HG03025 (cell line): ENCODE measurements at regions not wholly inside any gene's neighbourhood (a gene's known extent, or its start where the extent isn't known, plus 50 kb on each side); places are given as distances from the start of the nearest gene placed in this dataset.
"Not testable (repeated sequence)": the region's sequence is repeated elsewhere in the genome, so short reads cannot be mapped to it uniquely, and the experiment has no call there.

Experiments used
- ATAC-seq: cut with Tn5 transposase; IDR thresholded peaks from one replicate; pipeline ENCODE4 v1.9.1; 2021; ENCODE audit warnings: mild to moderate bottlenecking, moderate library complexity; ENCODE audit not compliant: unreplicated experiment, low FRiP score

- no peak for ATAC-seq
Measured at GRCh38 chr18:66043009-66043408, 292.2 kb downstream of the CDH7 start.

- ATAC-seq: no peak
Measured at GRCh38 chr18:66013969-66014368, 263.2 kb downstream of the CDH7 start.

GRCh38 chr18:66011916-66012315, 261.1 kb downstream of the CDH7 start:
- no peak for ATAC-seq

GRCh38 chr18:66005831-66006588, 255.2 kb downstream of the CDH7 start:
- no peak for ATAC-seq

GRCh38 chr18:65998971-65999700, 248.3 kb downstream of the CDH7 start:
- ATAC-seq: not testable (repeated sequence)

GRCh38 chr18:65995206-65995605, 244.4 kb downstream of the CDH7 start:
- no peak for ATAC-seq

GRCh38 chr18:65994302-65994701, 243.5 kb downstream of the CDH7 start:
- ATAC-seq: no peak

GRCh38 chr18:65990944-65991708, 240.3 kb downstream of the CDH7 start:
- no peak for ATAC-seq

GRCh38 chr18:65990174-65990690, 239.4 kb downstream of the CDH7 start:
- ATAC-seq: no peak

GRCh38 chr18:65988972-65989371, 238.2 kb downstream of the CDH7 start:
- no peak for ATAC-seq

- no peak for ATAC-seq
Measured at GRCh38 chr18:65988386-65988785, 237.6 kb downstream of the CDH7 start.

- ATAC-seq: no peak
Measured at GRCh38 chr18:65983750-65984149, 232.9 kb downstream of the CDH7 start.

- no peak for ATAC-seq
Measured at GRCh38 chr18:65975536-65975935, 224.7 kb downstream of the CDH7 start.

GRCh38 chr18:65974758-65975157, 223.9 kb downstream of the CDH7 start:
- ATAC-seq: no peak

- ATAC-seq: no peak
Measured at GRCh38 chr18:65968239-65969004, 217.6 kb downstream of the CDH7 start.

- no peak for ATAC-seq
Measured at GRCh38 chr18:65955747-65956146, 204.9 kb downstream of the CDH7 start.

- no peak for ATAC-seq
Measured at GRCh38 chr18:65954372-65954771, 203.6 kb downstream of the CDH7 start.

- no peak for ATAC-seq
Measured at GRCh38 chr18:65946777-65947176, 196.0 kb downstream of the CDH7 start.

- no peak for ATAC-seq
Measured at GRCh38 chr18:65943268-65943667, 192.5 kb downstream of the CDH7 start.

GRCh38 chr18:65942854-65943253, 192.0 kb downstream of the CDH7 start:
- ATAC-seq: no peak
